MM.1S (cell line): ENCODE measurements at regions not wholly inside any gene's neighbourhood (a gene's known extent, or its start where the extent isn't known, plus 50 kb on each side); places are given as distances from the start of the nearest gene placed in this dataset.

Experiments used
- EZH2 ChIP-seq: fragments of 300-600 bp; sonication (generic); optimal IDR thresholded peaks from 2 replicates; pipeline ENCODE3; 2017; ENCODE audit warnings: low read depth, mild to moderate bottlenecking, antibody characterized with exemption, low read length, mixed read lengths
- TF ChIP-seq, protein P1 (sequence below): fragments of 300-600 bp; sonication (generic); IDR thresholded peaks from 2 replicates; pipeline ENCODE4 v1.5.1; 2016; ENCODE audit warnings: antibody characterized with exemption, low read length, mixed read lengths

DNA sequence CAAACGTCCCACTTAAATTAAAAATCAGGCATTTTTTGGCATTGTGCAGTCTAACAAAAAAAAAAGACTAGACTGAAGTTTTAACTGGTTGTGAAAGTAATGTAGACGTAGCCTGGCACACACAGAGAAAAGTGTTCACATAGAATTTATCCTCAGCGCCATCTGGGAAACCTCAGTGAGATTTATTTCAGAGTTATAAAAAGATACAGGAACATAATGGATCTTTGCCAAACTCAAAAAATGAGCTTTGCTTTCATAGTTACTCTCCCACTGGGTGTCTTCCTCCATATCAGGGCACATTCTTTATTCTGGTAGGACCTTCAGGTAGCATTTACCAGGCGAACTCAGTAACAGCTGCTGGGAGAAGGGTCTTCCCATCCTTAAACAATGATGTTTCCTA lies 532.4 kb upstream of the SALL3 start:
- TF ChIP-seq, protein P1, sequence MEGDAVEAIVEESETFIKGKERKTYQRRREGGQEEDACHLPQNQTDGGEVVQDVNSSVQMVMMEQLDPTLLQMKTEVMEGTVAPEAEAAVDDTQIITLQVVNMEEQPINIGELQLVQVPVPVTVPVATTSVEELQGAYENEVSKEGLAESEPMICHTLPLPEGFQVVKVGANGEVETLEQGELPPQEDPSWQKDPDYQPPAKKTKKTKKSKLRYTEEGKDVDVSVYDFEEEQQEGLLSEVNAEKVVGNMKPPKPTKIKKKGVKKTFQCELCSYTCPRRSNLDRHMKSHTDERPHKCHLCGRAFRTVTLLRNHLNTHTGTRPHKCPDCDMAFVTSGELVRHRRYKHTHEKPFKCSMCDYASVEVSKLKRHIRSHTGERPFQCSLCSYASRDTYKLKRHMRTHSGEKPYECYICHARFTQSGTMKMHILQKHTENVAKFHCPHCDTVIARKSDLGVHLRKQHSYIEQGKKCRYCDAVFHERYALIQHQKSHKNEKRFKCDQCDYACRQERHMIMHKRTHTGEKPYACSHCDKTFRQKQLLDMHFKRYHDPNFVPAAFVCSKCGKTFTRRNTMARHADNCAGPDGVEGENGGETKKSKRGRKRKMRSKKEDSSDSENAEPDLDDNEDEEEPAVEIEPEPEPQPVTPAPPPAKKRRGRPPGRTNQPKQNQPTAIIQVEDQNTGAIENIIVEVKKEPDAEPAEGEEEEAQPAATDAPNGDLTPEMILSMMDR, result no peak
- TF ChIP-seq EZH2, result no peak
